ENCODE measurements at regions not wholly inside any gene's neighbourhood (a gene's known extent, or its start where the extent isn't known, plus 50 kb on each side); places are given as distances from the start of the nearest gene placed in this dataset.
"Not testable (repeated sequence)": the region's sequence is repeated elsewhere in the genome, so short reads cannot be mapped to it uniquely, and the experiment has no call there.

DNA sequence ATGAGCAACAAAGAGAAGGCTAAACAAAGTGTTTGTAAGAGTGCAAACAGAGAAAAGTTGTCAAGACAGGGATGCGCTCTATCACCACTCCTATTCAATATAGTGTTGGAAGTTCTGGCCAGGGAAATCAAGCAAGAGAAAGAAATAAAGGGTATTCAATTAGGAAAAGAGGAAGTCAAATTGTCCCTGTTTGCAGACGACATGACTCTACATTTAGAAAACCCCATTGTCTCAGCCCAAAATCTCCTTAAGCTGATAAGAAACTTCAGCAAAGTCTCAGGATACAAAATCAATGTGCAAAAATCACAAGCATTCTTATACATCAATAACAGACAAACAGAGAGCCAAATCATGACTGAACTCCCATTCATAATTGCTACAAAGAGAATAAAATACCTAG, 143.4 kb upstream of the POGK start:
- DNase-seq (ENCODE audit: low spot score) = not testable (repeated sequence)

DNA sequence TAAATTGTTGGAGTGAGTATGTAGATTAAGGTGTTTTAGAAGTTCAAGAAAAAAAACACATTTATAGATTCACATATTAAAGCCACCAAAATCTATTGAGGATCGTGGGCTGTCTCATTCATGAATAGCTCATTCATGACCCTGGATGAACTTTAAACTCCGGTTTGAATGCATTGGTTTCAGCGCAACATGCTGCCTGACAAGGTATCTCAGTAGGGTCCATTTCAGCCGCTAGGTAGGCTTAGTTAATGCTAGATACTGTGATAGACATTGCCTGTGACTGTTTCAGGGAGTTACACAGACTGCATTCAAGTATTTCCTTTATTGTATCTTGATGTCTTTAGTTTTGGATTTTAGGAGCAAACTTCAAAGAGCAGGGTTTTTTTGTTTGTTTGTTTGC, 140.5 kb upstream of the POGK start:
- no peak for DNase-seq (ENCODE audit: low spot score)

GRCh38 chr1:166699613-166700012, 139.7 kb upstream of the POGK start:
- no peak for DNase-seq (ENCODE audit: low spot score)

DNA sequence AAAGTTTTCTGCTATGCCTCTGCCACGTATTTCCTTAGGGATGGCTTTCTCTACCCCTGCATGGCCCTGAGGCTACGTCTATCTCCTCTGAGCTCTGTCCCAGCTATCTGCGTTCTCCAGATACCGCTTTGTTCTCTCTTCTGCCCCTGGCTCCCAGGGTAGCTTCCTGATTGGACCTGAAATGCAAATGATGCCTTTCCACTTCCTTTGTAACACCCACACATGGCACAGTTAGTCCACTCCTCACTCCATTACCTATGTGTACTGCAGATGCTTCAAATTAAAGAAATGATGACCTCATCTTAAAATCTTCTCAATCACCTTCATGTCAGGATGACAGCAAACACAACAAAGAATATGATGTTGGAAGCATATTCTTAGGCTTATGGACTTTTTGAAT, 138.6 kb upstream of the POGK start:
- no peak for DNase-seq (ENCODE audit: low spot score)

GRCh38 chr1:166701603-166702100, 137.6 kb upstream of the POGK start:
- no peak for DNase-seq (ENCODE audit: low spot score)

- DNase-seq (ENCODE audit: low spot score) = no peak
These were observed 136.1 kb upstream of the POGK start for GRCh38 chr1:166703141-166703540.

DNA sequence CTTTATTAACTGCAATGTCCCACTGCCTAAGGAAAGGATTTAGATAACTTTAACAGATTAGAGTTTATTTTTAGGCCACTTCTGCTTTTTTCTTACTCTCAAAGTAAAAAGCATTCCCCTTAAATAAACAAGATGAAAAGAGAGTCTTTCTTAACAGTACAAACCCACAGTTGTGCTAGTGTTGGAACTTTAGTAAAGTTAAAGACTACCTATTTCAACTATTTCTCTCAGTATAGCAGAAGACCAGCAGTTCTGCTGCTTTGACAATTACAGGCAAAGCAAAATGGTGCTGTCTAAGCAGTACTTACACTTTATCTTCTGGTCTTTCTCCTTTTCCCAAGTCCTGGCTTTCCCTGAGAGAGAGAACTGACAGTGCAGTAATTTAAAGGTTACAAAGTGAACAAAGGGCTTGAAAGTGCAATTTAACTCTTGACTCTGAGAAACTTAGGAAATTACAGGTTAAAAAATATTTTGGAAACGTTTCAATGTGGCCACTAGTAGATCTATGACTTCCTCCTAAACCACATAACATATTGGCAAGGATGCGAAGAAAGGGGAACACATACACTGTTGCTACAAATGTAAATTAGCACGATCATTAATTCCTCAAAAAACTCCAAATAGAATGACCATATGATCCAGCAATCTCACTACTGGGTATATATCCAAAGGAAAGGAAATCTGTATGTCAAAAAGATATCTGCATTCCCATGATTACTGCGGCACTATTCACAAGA, 135.4 kb upstream of the POGK start:
- no peak for DNase-seq (ENCODE audit: low spot score)

- no peak for DNase-seq (ENCODE audit: low spot score)
These were observed 133.6 kb upstream of the POGK start for GRCh38 chr1:166705376-166706289.

GRCh38 chr1:166716620-166717019, 122.7 kb upstream of the POGK start:
- DNase-seq (ENCODE audit: low spot score) = no peak

DNA sequence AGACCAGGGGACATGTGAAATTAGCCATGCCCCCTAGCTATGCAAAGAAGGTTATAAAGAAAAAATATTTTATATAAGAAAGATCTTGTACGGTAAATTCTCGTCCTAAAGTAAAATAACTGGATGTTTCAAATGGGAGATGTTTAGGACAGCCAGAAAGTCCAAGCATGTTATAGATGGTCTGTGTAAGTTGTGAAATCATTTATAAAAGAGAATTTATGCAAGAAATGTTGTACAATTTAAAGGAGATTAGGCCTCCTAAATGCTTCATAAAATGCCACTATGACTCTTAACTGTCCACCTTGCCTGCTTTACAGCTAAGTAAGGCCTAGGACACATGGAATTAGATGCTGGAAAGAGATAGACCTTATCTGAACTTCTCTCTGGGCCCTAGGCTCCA, 118.1 kb upstream of the POGK start:
- no peak for DNase-seq (ENCODE audit: low spot score)

DNA sequence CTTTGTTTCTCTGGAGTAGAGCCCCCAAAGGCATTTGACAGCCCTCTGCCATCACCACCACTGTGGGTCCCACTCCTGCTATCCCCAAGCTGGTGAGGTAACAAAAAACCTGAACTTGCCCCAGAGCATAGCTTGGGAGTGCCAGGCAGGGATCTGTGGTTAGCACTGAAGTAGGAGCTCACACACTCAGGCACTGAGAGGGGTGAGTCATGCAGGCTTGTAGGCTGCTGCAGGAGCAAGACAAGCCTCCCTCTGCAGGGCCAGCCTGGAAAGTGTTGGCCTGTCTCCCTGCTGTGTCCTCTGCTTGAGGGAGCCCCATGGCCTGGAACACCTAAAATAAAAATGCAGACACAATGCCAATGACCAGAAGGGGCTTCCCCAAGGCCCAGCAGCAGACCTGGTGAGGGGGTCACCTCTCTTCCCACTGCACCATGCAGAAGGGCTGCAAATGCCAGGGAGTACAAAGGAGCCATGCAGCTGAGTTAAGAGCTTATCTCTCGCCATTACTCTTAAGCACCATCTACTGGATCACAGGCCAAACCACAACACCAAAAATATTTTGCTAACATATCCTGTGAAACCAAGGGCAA, 108.9 kb upstream of the POGK start:
- DNase-seq (ENCODE audit: low spot score) = no peak

- DNase-seq (ENCODE audit: low spot score) = no peak
These were observed 101.1 kb upstream of the POGK start for GRCh38 chr1:166738140-166738539.

- no peak for DNase-seq (ENCODE audit: low spot score)
These were observed 100.4 kb upstream of the POGK start for GRCh38 chr1:166738873-166739272.

GRCh38 chr1:166740668-166741276, 98.5 kb upstream of the POGK start:
- DNase-seq (ENCODE audit: low spot score) = no peak

- no peak for DNase-seq (ENCODE audit: low spot score)
These were observed 76.0 kb upstream of the POGK start for GRCh38 chr1:166763318-166763717.

- DNase-seq (ENCODE audit: low spot score) = no peak
These were observed 72.3 kb upstream of the POGK start for GRCh38 chr1:166766942-166767341.

DNA sequence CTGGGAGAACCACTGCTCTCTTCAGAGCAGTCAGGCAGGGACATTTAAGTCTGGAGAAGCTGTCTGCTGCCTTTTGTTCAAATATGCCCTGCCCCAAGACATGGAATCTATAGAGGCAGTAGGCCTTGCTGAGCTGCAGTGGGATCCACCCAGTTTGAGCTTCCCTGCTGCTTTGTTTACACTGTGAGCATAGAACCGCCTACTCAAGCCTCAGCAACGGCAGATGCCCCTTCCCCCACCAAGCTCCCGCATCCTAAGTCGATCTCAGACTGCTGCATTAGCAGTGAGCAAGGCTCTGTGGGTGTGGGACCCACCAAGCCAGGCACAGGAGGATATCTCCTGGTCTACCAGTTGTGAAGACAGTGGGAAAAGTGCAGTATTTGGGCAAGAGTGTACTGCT, 54.6 kb upstream of the POGK start:
- DNase-seq (ENCODE audit: low spot score) = not testable (repeated sequence)

- no peak for DNase-seq (ENCODE audit: low spot score)
These were observed 53.3 kb upstream of the POGK start for GRCh38 chr1:166785987-166786386.

DNA sequence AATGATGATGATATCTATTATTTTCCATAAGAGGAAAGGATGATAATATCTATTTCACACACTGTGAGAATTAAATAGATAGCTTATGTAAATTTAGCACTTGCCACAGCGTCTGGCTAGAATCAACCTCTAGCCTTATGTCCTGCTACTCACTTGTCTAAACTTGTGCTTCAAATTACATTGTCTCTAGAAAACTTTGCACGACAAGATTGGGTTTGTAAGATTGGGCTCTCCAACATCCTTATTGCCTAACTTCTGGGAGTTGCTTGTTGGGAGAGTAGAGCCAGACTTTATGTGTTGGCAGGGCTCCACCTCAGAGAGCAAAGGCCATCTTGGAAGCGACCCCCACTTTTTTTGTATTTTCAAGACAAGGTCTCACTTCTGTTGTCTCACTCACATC, 50.0 kb upstream of the POGK start:
- no peak for DNase-seq (ENCODE audit: low spot score)

Measured in iPS-NIHi11 (cell line).